ENCODE measurements at regions not wholly inside any gene's neighbourhood (a gene's known extent, or its start where the extent isn't known, plus 50 kb on each side); places are given as distances from the start of the nearest gene placed in this dataset.

- TF ChIP-seq, protein P1, sequence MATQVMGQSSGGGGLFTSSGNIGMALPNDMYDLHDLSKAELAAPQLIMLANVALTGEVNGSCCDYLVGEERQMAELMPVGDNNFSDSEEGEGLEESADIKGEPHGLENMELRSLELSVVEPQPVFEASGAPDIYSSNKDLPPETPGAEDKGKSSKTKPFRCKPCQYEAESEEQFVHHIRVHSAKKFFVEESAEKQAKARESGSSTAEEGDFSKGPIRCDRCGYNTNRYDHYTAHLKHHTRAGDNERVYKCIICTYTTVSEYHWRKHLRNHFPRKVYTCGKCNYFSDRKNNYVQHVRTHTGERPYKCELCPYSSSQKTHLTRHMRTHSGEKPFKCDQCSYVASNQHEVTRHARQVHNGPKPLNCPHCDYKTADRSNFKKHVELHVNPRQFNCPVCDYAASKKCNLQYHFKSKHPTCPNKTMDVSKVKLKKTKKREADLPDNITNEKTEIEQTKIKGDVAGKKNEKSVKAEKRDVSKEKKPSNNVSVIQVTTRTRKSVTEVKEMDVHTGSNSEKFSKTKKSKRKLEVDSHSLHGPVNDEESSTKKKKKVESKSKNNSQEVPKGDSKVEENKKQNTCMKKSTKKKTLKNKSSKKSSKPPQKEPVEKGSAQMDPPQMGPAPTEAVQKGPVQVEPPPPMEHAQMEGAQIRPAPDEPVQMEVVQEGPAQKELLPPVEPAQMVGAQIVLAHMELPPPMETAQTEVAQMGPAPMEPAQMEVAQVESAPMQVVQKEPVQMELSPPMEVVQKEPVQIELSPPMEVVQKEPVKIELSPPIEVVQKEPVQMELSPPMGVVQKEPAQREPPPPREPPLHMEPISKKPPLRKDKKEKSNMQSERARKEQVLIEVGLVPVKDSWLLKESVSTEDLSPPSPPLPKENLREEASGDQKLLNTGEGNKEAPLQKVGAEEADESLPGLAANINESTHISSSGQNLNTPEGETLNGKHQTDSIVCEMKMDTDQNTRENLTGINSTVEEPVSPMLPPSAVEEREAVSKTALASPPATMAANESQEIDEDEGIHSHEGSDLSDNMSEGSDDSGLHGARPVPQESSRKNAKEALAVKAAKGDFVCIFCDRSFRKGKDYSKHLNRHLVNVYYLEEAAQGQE (IDR thresholded peaks at IDR 0.05) = no peak
- TF ChIP-seq CTCF (IDR thresholded peaks at IDR 0.05; ENCODE audit: low read depth, low read length, missing input control) = no peak
Observed at GRCh38 chr4:99753931-99754330, 62.7 kb upstream of the DAPP1 start.
